GM18909 (cell line): ENCODE measurements at regions not wholly inside any gene's neighbourhood (a gene's known extent, or its start where the extent isn't known, plus 50 kb on each side); places are given as distances from the start of the nearest gene placed in this dataset.

Source experiments
- ATAC-seq: cut with Tn5 transposase; IDR thresholded peaks from one replicate; pipeline ENCODE4 v1.9.1; 2021; ENCODE audit warnings: mild to moderate bottlenecking; ENCODE audit not compliant: unreplicated experiment, poor library complexity

DNA sequence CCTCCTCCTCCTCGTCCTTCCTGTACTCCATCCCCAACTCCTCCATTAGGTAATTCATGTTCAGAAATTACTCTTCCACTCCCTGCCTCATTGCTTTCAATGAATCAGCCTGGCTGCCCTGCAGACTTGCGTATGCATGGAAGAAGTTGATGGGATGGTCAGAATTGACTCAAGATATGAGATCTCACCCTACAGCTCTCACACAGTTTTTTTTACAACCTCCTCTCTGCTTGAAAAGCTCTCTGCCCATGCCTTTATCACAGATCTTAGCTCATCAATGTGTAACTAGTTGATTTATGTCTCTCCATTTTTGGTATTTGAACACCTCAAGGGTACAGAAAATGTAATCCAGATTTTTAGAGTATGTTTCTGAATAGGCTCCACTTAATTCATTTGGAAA lies 506.9 kb downstream of the TBC1D4 start:
- ATAC-seq, result no peak

DNA sequence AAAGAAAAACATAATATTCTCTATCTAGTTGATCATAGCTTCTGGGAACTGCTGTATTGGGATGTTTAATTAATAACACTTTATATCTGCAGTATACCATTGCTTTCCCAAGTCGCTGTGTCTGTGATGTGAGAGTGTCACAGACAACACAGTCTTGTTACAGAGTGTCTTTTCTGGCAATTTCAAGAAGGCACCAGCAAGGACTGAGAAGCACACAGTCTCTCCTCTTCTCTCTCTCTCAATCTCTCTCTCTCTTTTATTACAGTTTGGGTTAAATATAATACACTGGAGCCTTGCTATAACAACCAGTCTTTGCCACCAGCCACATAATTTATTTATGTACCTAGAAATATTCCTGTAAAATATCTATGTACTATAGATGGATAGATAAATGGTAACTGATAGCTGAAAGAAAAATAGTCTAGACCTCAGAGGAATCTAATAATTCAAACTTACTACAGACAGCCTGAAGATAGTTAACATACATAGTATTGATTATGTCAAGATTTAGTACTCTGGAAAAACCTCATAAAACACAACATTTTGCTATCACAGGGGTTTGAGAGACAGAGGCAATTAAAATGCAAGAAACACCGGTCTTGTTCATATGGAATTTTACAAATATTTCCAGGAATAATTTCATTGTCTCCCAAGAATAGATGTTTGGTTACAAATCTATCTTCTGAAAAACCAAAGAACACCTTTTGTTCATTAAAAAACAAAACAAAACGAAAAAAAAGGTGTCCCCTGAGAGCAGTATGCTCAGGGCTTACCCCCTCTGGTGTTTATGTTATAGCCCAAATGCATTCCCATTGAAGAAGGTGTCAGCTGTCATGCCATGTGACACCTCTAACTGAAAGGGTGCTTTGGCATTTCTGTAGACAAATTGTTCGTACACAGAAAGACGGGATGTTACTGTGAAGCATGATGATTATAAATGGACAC lies 507.8 kb downstream of the TBC1D4 start:
- ATAC-seq, result no peak

DNA sequence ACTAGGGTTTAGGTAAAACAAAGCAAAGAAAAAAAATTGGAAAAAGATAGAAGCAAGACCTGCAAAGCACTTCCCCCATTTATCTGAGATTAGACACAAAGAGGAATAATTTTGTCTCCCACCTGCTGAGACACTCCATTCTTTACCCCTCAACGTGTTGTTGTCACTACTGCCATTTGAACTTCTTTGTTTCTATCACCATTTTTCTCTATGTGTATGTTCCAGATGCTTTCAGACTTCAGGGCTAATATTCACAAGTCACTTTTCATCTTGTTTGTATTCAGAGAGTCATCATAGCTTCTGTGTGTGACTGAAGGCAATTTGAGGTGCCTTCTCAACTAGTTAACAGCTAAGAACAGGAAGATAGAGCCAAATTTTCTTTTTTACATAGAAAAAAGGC lies 512.5 kb downstream of the TBC1D4 start:
- no peak for ATAC-seq

DNA sequence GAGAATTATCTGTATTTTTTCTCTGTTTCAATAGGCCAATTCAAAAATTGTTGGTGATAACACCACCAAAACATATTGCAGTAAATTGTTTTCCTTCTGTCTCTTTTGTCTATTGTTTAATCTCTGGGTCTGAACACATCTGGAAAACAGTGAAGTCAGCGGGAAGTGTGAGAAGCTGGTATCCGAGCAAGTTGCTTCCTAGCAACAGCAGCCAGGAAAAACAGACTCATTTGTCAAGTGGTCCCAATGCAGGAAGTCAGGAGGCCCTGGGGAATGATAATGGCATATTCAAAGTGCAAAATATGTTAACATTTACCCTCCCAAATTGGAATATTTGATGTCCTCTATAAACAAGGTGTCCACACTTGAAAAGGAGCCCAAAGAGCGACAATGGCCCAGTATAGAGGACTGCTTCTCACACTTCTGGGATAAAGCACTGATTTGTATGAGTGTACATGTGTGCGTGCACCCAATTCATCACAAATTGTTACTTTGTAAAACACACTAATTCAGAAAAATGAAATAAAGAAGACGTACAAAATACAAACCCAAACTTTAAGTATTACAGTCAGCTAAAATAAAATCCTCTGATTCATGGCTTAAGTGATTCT lies 515.0 kb downstream of the TBC1D4 start:
- no peak for ATAC-seq

DNA sequence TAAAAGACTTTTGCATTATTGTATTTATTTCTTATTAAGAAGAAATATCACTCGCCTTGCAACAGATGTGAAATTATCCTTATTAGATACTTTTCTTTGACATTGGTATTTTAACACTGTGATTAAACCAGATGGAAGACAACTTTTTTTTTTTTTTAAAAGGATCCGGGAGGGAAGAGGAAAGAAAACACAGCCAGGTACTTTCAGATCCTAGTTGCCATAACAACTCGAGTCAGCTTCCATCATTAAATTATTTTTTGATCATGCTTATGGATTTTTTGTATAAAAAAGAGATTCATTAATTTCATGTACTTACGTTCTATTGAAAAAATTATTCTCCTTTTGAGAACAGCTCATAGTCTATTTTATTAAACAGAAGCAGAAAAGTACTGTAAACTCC lies 515.7 kb downstream of the TBC1D4 start:
- no peak for ATAC-seq

DNA sequence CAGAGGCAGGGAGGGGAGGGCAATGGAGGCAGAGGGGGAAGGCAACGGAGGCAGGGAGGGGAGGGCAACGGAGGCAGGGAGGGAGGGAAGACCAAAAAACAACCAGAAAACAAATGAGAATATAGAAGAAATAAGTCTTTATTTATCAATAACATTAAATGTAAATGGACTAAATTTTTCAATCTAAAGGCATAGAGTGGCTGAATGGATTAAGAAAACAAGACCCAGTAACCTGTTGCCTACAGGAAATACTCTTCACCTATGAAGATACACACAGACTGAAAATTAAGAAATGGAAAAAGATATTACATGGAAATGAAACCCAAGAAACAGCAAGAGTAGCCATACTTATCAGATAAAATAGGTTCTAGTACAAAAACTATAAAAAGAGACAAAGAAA lies 536.3 kb downstream of the TBC1D4 start:
- ATAC-seq, result no peak

DNA sequence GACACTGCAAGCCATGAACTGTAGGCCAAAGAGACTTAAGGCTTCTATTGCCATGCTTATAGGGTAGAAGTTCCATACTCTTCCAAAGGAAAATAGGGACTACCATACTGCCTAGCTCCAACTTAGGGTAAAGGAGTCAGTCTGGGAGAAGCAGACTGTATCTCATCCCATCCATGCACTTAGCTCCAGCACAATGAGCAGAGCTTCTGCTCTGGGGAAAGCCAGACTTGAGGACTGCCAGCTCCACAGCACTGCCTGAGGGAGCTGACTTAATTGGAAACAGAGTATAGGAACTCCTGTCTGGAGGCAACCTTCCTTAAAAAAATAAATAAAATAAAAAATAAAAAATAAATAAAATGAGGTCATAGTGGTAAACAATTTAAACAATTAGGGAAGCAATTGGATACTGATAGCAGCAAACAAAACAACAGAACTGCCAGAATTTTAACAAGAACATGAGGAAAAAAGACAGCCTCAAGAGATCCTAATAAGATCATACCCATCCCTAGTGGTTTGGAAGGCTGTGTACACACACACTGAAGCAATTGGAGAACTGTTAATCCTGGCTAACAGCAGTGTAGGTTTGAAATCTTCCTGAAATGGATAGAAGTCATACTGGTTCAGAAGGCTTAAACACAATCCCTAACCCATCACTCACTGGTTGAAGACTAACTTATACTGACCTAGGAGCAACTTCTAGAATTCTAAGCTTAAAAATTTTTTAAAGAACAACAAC lies 550.1 kb downstream of the TBC1D4 start:
- no peak for ATAC-seq

DNA sequence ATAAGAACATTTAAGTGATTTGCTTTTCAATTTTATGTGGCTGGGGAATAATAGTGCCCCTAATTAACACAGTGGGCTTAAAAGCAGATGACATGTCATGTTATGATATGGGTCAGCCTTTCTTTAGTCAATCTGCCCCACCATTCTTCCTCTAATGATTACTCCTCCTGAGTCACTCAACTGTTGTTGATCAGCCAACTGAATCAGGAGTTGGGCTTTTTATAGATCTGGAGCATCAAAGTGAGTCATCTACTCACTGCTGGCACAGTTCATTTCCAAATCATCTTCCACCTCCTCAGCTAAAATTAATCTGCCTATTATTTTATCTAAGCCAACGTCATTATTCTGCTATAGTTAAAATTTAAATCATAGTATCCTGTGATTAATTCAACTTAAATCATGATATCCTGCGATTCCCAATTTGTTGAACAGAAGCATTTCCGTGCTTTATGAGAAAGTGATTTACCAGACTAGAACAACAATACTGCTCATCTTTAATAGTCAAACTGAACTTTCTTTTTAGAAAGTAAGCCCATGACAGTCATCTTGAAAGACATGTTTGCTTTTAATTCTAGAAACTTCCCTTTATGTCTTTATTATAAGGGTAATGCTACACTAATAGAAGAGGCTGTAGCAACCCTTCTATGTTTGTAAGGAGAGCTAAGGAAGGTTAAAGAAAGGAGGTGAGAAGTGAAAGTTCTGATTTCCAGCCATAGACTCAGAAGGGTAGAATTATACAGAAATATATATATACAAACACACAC lies 551.4 kb downstream of the TBC1D4 start:
- ATAC-seq, result no peak

DNA sequence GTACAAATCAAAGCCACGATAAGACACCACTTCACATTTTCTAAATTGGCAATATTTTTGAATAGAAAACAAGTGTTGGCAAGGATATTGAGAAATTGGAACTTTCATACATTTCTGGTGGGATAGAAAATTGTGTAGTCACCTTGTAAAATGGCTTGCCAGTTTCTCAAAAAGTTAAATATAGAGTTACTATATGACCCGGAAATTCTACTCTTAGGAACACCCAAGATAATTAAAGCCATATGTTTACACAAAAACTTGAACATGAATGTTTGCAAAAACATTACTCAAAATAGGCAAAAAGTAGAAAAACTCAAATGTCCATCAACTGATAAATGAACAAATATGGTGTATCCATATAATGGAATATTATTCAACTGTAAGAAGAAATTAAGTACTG lies 552.5 kb downstream of the TBC1D4 start:
- ATAC-seq, result no peak

DNA sequence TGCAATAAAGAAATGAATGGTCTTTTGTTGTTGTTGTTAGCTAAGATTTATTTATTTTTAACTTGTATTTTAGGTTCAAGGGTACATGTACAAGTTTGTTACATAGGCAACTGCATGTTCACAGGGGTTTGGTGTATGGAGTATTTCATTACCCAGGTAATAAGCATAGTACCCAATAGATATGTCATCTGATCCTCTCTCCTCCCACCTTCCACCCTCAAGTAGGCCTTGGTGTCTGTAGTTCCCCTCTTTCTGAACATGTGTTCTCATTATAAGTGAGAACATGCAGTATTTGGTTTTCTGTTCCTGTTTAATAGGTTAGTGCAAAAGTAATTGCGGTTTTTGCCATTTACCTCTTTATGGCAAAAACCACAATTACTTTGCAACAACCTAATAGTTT lies 554.1 kb downstream of the TBC1D4 start:
- no peak for ATAC-seq

DNA sequence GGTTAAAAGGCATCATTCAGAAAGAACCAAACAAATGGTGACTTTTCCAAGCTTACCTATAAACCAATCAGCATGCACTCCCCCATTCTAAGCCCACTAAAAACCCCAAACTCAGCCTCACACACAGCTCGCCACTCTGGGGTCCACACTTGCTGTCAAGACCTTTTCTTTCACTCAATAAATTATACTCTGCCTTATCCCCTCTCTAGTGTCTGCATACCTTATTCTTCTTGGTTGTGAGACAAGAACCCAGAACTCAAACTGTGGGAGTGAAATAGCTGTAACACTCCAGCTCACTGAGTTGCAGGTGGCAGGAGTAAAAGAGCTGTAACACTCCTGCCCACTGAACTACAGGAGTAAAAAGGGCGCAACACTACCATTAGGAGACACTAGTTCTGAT lies 559.0 kb downstream of the TBC1D4 start:
- ATAC-seq, result no peak

DNA sequence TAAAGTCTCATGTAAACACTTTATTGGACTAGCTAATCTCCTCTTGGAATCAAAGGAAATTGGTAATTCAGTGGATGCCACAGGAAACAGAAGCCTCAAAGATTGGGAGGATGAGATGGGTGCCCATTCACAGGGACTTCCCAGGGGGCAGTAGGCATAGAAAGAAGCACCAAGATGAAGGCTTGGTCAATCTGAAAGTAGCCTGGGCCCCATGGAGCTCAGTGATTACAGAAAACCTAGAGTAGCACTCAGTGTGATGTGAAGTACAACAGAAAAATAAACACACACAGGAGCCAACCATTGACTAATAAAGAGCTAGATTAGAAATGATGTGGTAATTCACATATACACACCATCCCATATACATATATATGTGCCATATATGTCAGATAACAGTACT lies 560.6 kb downstream of the TBC1D4 start:
- ATAC-seq, result no peak

DNA sequence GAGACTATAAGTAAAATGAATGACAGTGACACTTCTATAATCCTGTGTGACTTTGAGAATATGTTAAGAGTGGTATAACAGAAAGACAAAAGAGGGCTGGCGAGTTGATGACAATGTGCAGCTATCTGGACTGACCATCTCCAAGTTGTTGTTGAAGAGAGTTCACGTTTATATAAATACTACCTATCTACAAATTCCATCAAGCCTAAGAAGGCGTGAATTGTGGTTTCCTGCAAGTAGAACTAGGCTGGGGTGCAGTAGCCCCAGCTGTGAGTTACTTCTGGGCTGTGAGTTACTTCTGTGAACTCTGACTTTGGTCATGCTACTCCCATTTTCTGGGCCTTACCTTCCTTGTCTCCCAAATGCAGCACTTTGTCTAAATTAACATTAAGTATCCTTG lies 561.0 kb downstream of the TBC1D4 start:
- ATAC-seq, result no peak

DNA sequence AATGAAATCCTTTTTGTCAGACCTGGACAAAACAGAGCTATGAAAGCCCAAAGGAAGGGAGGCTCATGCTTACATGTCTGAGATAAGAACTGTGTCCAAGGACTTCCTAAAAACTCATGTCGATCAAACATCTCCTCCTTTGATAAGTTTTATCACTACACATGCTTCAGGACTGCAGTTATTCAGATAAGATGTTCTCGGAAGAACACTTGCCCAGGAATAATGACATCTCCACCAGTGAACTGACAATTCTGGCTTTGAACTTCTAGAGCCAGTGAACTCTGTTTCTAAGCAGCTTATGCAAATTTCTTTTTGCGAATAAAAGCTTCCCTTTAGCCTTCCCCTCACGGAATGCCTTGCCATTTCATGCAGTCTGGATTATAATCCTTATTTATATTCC lies 561.6 kb downstream of the TBC1D4 start:
- ATAC-seq, result no peak

DNA sequence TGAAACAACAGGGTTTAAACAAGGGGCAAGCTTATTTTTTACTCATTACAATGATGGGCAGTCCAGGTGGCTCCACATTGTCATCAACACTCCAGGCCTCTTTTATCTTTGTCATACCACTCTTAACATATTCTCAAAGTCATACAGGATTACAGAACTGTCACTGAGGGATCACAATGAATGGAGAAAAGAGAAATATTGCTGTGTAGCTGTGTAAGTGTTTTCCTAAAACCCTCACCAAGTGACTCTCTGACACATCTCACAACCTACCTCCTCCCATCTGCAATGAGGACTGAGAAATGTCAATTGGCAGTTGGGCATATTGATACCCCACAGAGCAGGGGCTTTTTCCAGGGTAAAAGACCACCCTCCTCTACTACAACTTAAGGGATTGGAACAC lies 562.1 kb downstream of the TBC1D4 start:
- ATAC-seq, result no peak

DNA sequence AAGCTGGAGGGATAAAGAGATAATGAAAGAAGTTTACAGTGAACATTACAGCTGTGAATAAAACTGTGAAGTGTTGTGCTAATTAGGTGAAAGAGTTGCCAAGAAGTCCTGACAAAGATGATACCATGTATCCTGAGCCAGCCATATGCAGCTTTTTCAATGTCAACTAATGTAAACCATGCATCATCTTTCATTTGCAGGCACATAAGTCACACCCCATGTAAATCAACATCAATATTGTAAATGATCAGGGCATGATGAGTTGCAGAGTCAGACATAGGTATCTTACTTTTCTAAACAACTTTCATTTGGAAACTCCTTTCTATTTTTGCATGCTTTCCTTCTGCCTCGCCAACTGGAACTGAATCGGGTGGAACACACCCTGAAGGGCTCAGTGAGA lies 569.1 kb downstream of the TBC1D4 start:
- no peak for ATAC-seq

DNA sequence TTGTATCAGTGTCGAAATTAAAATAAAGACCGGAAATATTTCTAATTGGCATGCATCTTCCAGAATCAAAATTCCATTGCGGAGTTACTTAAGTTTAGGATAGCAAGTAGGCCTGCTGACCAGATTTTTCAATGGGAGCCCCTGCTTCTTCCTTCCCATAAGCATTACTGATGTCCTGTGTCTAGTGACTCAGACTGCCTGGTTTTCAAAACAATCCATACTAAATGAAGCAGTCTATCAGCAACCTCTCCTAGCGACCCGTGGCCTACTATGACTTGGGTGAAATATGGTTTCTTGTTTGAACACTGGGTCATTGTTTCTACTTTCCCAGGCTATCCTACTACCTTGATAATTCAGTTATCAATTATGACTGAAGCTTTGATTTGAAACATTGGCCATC lies 571.6 kb downstream of the TBC1D4 start:
- no peak for ATAC-seq

DNA sequence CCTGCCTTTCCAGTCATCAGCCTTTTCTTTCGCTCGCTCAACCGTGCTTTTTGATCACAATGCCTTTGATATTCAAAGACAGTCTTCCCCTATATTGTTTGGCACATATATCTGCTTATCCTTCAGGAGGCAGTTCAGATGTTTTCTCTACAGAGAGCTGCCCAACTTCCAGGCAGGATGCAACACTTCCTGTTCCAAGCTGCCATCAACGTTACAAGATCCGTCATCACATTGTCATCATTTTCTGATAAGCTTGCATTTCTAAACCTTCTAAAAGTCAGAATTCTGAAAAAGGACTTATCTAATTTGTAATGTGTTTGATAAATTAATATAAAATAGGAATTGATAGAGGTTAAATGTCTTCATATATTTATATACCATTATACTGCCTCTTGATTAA lies 574.2 kb downstream of the TBC1D4 start:
- no peak for ATAC-seq

DNA sequence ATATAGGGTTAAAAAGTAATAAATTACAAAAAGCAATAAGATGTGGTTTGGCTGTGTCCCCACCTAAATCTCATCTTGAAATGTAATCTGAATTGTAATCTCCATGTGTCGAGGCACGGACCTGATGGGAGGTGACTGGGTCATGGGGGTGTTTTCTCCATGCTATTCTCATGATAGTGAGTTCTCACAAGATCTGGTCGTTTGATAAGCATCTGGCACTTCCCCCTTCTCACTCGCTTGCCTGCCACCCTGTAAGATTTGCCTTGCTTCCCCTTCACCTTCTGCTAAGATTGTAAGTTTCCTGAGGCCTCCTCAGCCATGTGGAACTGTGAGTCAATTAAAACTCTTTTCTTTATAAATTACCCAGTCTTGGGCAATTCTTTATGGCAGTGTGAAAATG lies 577.4 kb downstream of the TBC1D4 start:
- no peak for ATAC-seq

DNA sequence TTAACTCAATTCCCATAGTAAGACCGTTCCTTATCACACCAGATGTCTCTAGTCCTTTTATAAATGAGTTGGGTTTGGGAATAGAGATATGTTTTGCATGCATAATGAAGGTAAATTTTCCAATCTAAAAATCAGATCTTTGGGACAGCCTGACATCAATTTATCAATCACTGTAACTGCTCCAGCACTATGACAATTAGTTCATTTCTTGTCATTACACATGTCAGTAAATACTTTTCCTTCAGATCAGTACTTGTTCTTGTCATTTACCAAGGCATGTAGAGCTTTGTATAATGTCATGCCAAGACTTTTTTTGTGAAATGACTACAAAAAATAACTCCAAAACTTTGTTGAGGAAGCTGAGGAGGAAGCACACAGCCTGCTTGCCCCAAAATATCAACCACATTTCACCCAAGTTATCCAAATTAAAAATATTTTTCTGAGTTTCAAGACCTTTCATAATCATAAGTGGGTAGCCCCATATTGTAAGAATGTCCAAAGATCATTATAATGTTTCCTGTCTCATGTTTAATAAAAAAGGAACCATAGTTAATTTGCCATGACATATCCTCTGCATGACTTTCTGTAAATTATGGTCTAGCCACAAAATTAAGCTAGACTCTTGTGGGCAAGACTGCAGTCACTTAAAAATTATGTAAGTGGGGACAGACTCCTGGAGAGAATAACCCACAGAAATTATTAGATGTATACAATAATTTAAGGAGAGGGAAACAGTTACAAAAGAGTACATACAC lies 586.8 kb downstream of the TBC1D4 start:
- no peak for ATAC-seq
